ENCODE measurements at regions not wholly inside any gene's neighbourhood (a gene's known extent, or its start where the extent isn't known, plus 50 kb on each side); places are given as distances from the start of the nearest gene placed in this dataset.

- ChIA-PET POLR2A (no interaction called here), CTCF (no interaction called here)
- DNase-seq = no peak
- Histone ChIP-seq H3K4me1 (no peaks in the 10 kb centered on the region), H3K9me3 (no peaks in the 10 kb centered on the region), H3K36me3 (ENCODE audit: control insufficient read depth, insufficient read depth, low read length) (no peaks in the 10 kb centered on the region), H3K4me3 (ENCODE audit: low read depth, low read length) (no peak overlapping the region), H3K27me3 (replicated peaks; ENCODE audit: control insufficient read depth, insufficient read depth, low read length) (no peaks in the 10 kb centered on the region)
- Mint-ChIP-seq H3K4me3 (ENCODE audit: unreplicated experiment) (no peak overlapping the region), H3K27me3 (ENCODE audit: insufficient read depth, unreplicated experiment) (peaks cover 5% of the 10 kb centered on the region), H3K4me1 (ENCODE audit: low read depth, unreplicated experiment) (no peaks in the 10 kb centered on the region), H3K36me3 (ENCODE audit: insufficient read depth, unreplicated experiment) (no peaks in the 10 kb centered on the region), H3K27ac (ENCODE audit: unreplicated experiment) (no peak overlapping the region), H3K9me3 (ENCODE audit: unreplicated experiment) (no peaks in the 10 kb centered on the region)
- BruUV-seq (replicated peaks) = no TSS peak
- no peak for TF ChIP-seq CTCF (IDR thresholded peaks at IDR 0.05; ENCODE audit: insufficient read depth in 1 of 2, low read depth in 1 of 2, low read length in 1 of 2, severe bottlenecking in 1 of 2, unreplicated experiment in 1 of 2)
- intact Hi-C loops (cut with micrococcal nuclease; ENCODE audit: unreplicated experiment) = no loop called here
Measured at GRCh38 chr6:160832422-160832821, 130.4 kb downstream of the PLG start.

GRCh38 chr6:160837146-160837545 is 135.1 kb downstream of the PLG start:
- CTCF ChIA-PET = no interaction called here
- no peaks in the 10 kb centered on the region for H3K27me3 ChIP-seq (replicated peaks; ENCODE audit: control insufficient read depth, insufficient read depth, low read length)
- Mint-ChIP-seq H3K27ac (ENCODE audit: unreplicated experiment) (no peak overlapping the region), H3K4me3 (ENCODE audit: unreplicated experiment) (no peak overlapping the region), H3K4me1 (ENCODE audit: low read depth, unreplicated experiment) (no peaks in the 10 kb centered on the region), H3K9me3 (ENCODE audit: unreplicated experiment) (no peaks in the 10 kb centered on the region), H3K36me3 (ENCODE audit: insufficient read depth, unreplicated experiment) (no peaks in the 10 kb centered on the region), H3K27me3 (ENCODE audit: insufficient read depth, unreplicated experiment) (no peaks in the 10 kb centered on the region)
- no peak for TF ChIP-seq CTCF (IDR thresholded peaks at IDR 0.05; ENCODE audit: insufficient read depth in 1 of 2, low read depth in 1 of 2, low read length in 1 of 2, severe bottlenecking in 1 of 2, unreplicated experiment in 1 of 2)
- H3K36me3 ChIP-seq (ENCODE audit: control insufficient read depth, insufficient read depth, low read length) = no peaks in the 10 kb centered on the region
- no peaks in the 10 kb centered on the region for H3K9me3 ChIP-seq
- no peak for DNase-seq
- H3K4me3 ChIP-seq (ENCODE audit: low read depth, low read length) = no peak overlapping the region
- intact Hi-C loops (cut with micrococcal nuclease; ENCODE audit: unreplicated experiment) = no loop called here
- BruUV-seq (replicated peaks) = no TSS peak
- POLR2A ChIA-PET = no interaction called here
- no peaks in the 10 kb centered on the region for H3K4me1 ChIP-seq

GRCh38 chr6:160851031-160851430 is 140.5 kb upstream of the MAP3K4 start:
- Histone ChIP-seq H3K9me3 (no peaks in the 10 kb centered on the region), H3K4me1 (no peaks in the 10 kb centered on the region), H3K27me3 (replicated peaks; ENCODE audit: control insufficient read depth, insufficient read depth, low read length) (no peaks in the 10 kb centered on the region), H3K4me3 (ENCODE audit: low read depth, low read length) (no peak overlapping the region), H3K36me3 (ENCODE audit: control insufficient read depth, insufficient read depth, low read length) (no peaks in the 10 kb centered on the region)
- H3K27me3 Mint-ChIP-seq (ENCODE audit: insufficient read depth, unreplicated experiment) = no peaks in the 10 kb centered on the region
- intact Hi-C loops (cut with micrococcal nuclease; ENCODE audit: unreplicated experiment) = no loop called here
- no peaks in the 10 kb centered on the region for H3K36me3 Mint-ChIP-seq (ENCODE audit: insufficient read depth, unreplicated experiment)
- TF ChIP-seq CTCF (IDR thresholded peaks at IDR 0.05; ENCODE audit: insufficient read depth in 1 of 2, low read depth in 1 of 2, low read length in 1 of 2, severe bottlenecking in 1 of 2, unreplicated experiment in 1 of 2) = no peak
- H3K4me3 Mint-ChIP-seq (ENCODE audit: unreplicated experiment) = no peak overlapping the region
- H3K9me3 Mint-ChIP-seq (ENCODE audit: unreplicated experiment) = no peaks in the 10 kb centered on the region
- no peak for DNase-seq
- H3K27ac Mint-ChIP-seq (ENCODE audit: unreplicated experiment) = no peak overlapping the region
- BruUV-seq (replicated peaks) = no TSS peak
- H3K4me1 Mint-ChIP-seq (ENCODE audit: low read depth, unreplicated experiment) = no peaks in the 10 kb centered on the region
- CTCF ChIA-PET = no interaction called here
- POLR2A ChIA-PET = no interaction called here

Measured in Caco-2 (cell line).